ENCODE measurements at regions not wholly inside any gene's neighbourhood (a gene's known extent, or its start where the extent isn't known, plus 50 kb on each side); places are given as distances from the start of the nearest gene placed in this dataset.

GRCh38 chr5:155919725-155920124 lies 407.2 kb upstream of the SGCD start:
- TF ChIP-seq CTCF (IDR thresholded peaks at IDR 0.05), result no peak
- no peak for TF ChIP-seq POLR2A (IDR thresholded peaks at IDR 0.05)
